Gastroesophageal sphincter (tissue), 3 donors: ENCODE measurements at regions not wholly inside any gene's neighbourhood (a gene's known extent, or its start where the extent isn't known, plus 50 kb on each side); places are given as distances from the start of the nearest gene placed in this dataset.

Experiments
- CTCF ChIP-seq, 4 experiments: fragments of 200-600 bp in 2 of 4; fragments of 450-650 bp in 2 of 4; sonication (generic) in 1 of 4; IDR thresholded peaks; one replicate each; pipeline ENCODE4 v1.5.1; 2017 to 2019; ENCODE audit warnings: antibody characterized with exemption in 4 of 4, mild to moderate bottlenecking in 2 of 4, moderate library complexity in 2 of 4
- POLR2A ChIP-seq, 2 donors: fragments of 450-650 bp; IDR thresholded peaks; one replicate each; pipeline ENCODE4 v1.6.1; 2017; ENCODE audit warnings: antibody characterized with exemption in 2 of 2, mild to moderate bottlenecking in 2 of 2, moderate library complexity in 1 of 2
- POLR2AphosphoS5 ChIP-seq: sonication (generic); formaldehyde crosslinking; IDR thresholded peaks from one replicate; pipeline ENCODE4 v1.6.1; 2017; ENCODE audit warnings: antibody characterized with exemption

- TF ChIP-seq POLR2AphosphoS5: no peak
- TF ChIP-seq CTCF (IDR thresholded peaks at IDR 0.05): no peak
- TF ChIP-seq POLR2A (IDR thresholded peaks at IDR 0.05): no peak
Measured at GRCh38 chr6:105469946-105470345, 67.1 kb upstream of the PREP start.
